RWPE2 (cell line): ENCODE measurements at regions not wholly inside any gene's neighbourhood (a gene's known extent, or its start where the extent isn't known, plus 50 kb on each side); places are given as distances from the start of the nearest gene placed in this dataset.
"Not testable (repeated sequence)": the region's sequence is repeated elsewhere in the genome, so short reads cannot be mapped to it uniquely, and the experiment has no call there.

ENCODE experiments used
- ATAC-seq: fragments of 200-7000 bp; cut with Tn5 transposase; 3 replicates; pipeline ENCODE4 v1.9.1; 2021; ENCODE audit warnings: low read depth
- DNase-seq: peaks from one replicate; pipeline ENCODE4 v3.0.0-alpha.2; 2020; ENCODE audit warnings: low spot score
- H3K27ac ChIP-seq: fragments of 450-650 bp; 2 replicates; pipeline ENCODE4 v1.5.1; 2017; ENCODE audit warnings: mild to moderate bottlenecking; ENCODE audit not compliant: poor library complexity, severe bottlenecking
- H3K27me3 ChIP-seq: fragments of 250-450 bp; sonication (Bioruptor Pico); 2 replicates; pipeline ENCODE4 v1.5.1; 2021; ENCODE audit warnings: mild to moderate bottlenecking, moderate library complexity; ENCODE audit not compliant: insufficient read depth, poor library complexity, severe bottlenecking
- H3K36me3 ChIP-seq: fragments of 250-450 bp; sonication (Bioruptor Pico); 2 replicates; pipeline ENCODE4 v1.5.1; 2020; ENCODE audit warnings: low read depth, mild to moderate bottlenecking, moderate library complexity
- H3K4me1 ChIP-seq: fragments of 250-450 bp; sonication (Bioruptor Pico); 2 replicates; pipeline ENCODE4 v1.5.1; 2021; ENCODE audit warnings: mild to moderate bottlenecking, moderate library complexity; ENCODE audit not compliant: insufficient read depth, poor library complexity, severe bottlenecking
- H3K4me3 ChIP-seq: fragments of 250-450 bp; sonication (Bioruptor Pico); 2 replicates; pipeline ENCODE4 v1.5.1; 2021; ENCODE audit warnings: mild to moderate bottlenecking, moderate library complexity; ENCODE audit not compliant: severe bottlenecking
- H3K9me3 ChIP-seq: fragments of 250-450 bp; sonication (Bioruptor Pico); 2 replicates; pipeline ENCODE4 v1.5.1; 2021; ENCODE audit warnings: mild to moderate bottlenecking, moderate library complexity; ENCODE audit not compliant: severe bottlenecking
- TF ChIP-seq, protein P1 (sequence below): fragments of 450-650 bp; IDR thresholded peaks from one replicate; pipeline ENCODE4 v1.5.1; 2017; ENCODE audit warnings: mild to moderate bottlenecking, moderate library complexity; ENCODE audit not compliant: poor library complexity, severe bottlenecking

DNA sequence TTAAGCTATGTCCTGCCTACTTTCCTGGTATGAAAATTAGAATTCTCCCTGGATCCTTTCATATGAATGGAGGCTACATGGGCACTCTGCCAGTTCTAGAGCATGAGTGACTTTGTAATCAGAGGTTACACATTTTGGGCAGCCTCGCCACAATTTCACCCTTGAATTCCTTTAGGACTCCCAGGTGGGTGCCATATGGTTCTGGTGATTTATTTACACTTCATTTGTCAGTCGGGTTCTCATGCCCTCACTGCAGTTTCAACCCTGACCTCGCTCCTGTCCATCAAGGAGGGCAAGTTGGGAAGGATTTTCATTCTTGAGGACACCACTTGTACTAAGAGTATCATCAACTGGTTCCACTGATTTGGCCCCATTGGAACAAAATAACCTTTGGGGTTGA, 83.2 kb upstream of the ROPN1 start:
- DNase-seq, H3K4me1 ChIP-seq, H3K9me3 ChIP-seq, ATAC-seq, H3K36me3 ChIP-seq, H3K27ac ChIP-seq, H3K4me3 ChIP-seq, H3K27me3 ChIP-seq: not testable (repeated sequence)

DNA sequence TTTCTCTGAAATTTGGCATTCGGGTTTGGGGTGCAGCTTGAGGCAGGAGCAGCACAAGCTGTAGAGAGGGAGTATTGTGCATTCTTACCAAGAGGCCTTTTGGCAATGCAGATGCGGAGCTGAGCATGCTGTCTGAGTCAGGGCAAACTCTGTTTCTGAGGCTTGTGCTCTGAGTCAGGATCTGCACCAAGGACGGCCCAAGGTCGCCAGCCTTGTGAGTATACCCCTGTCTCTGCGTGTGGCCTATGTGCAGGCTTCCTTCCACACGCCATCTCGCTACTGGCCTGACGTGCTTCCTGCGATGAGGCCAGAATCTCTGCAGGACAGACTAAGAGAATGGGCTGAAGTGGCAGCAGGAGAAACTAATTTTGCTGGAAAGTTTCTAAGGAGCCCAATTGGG, 83.8 kb upstream of the ROPN1 start:
- TF ChIP-seq, protein P1, sequence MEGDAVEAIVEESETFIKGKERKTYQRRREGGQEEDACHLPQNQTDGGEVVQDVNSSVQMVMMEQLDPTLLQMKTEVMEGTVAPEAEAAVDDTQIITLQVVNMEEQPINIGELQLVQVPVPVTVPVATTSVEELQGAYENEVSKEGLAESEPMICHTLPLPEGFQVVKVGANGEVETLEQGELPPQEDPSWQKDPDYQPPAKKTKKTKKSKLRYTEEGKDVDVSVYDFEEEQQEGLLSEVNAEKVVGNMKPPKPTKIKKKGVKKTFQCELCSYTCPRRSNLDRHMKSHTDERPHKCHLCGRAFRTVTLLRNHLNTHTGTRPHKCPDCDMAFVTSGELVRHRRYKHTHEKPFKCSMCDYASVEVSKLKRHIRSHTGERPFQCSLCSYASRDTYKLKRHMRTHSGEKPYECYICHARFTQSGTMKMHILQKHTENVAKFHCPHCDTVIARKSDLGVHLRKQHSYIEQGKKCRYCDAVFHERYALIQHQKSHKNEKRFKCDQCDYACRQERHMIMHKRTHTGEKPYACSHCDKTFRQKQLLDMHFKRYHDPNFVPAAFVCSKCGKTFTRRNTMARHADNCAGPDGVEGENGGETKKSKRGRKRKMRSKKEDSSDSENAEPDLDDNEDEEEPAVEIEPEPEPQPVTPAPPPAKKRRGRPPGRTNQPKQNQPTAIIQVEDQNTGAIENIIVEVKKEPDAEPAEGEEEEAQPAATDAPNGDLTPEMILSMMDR = no peak
- no peaks in the 10 kb centered on the region for H3K9me3 ChIP-seq
- ATAC-seq (no peak), DNase-seq (no peak)
- peaks cover 10% of the 10 kb centered on the region for H3K27me3 ChIP-seq
- no peak overlapping the region for H3K27ac ChIP-seq
- no peaks in the 10 kb centered on the region for H3K36me3 ChIP-seq
- no peak overlapping the region for H3K4me3 ChIP-seq
- H3K4me1 ChIP-seq = no peaks in the 10 kb centered on the region

- ATAC-seq (no peak), DNase-seq (no peak)
- Histone ChIP-seq H3K27ac (no peak overlapping the region), H3K4me1 (no peaks in the 10 kb centered on the region), H3K36me3 (no peaks in the 10 kb centered on the region), H3K27me3 (peaks cover 10% of the 10 kb centered on the region), H3K4me3 (no peak overlapping the region), H3K9me3 (no peaks in the 10 kb centered on the region)
- TF ChIP-seq, protein P1 = no peak
Observed at GRCh38 chr3:124076235-124076634, 84.3 kb upstream of the ROPN1 start.

GRCh38 chr3:124078953-124079911, 87.3 kb upstream of the ROPN1 start:
- Histone ChIP-seq H3K27me3 (peaks cover 7% of the 10 kb centered on the region), H3K36me3 (no peaks in the 10 kb centered on the region), H3K9me3 (no peaks in the 10 kb centered on the region), H3K4me3 (no peak overlapping the region), H3K4me1 (no peaks in the 10 kb centered on the region), H3K27ac (no peak overlapping the region)
- no peak for ATAC-seq
- no peak for DNase-seq
- TF ChIP-seq, protein P1 = peak; percentile 77

- Histone ChIP-seq H3K27me3 (peaks cover 7% of the 10 kb centered on the region), H3K9me3 (no peaks in the 10 kb centered on the region)
Observed at GRCh38 chr3:124079912-124080276, 88.0 kb upstream of the ROPN1 start.

More at GRCh38 chr3:124079912-124080276, 88.0 kb upstream of the ROPN1 start:
- Histone ChIP-seq H3K27ac (no peak overlapping the region), H3K36me3 (no peaks in the 10 kb centered on the region), H3K4me1 (no peaks in the 10 kb centered on the region), H3K4me3 (no peak overlapping the region)
- TF ChIP-seq, protein P1 = no peak
- no peak for ATAC-seq
- DNase-seq = no peak
